ENCODE measurements at regions not wholly inside any gene's neighbourhood (a gene's known extent, or its start where the extent isn't known, plus 50 kb on each side); places are given as distances from the start of the nearest gene placed in this dataset.

GRCh38 chr5:40106847-40107246 lies 572.9 kb upstream of the PTGER4 start:
- TF ChIP-seq POLR2AphosphoS5 (IDR thresholded peaks at IDR 0.05), result no peak
- TF ChIP-seq, protein P1, sequence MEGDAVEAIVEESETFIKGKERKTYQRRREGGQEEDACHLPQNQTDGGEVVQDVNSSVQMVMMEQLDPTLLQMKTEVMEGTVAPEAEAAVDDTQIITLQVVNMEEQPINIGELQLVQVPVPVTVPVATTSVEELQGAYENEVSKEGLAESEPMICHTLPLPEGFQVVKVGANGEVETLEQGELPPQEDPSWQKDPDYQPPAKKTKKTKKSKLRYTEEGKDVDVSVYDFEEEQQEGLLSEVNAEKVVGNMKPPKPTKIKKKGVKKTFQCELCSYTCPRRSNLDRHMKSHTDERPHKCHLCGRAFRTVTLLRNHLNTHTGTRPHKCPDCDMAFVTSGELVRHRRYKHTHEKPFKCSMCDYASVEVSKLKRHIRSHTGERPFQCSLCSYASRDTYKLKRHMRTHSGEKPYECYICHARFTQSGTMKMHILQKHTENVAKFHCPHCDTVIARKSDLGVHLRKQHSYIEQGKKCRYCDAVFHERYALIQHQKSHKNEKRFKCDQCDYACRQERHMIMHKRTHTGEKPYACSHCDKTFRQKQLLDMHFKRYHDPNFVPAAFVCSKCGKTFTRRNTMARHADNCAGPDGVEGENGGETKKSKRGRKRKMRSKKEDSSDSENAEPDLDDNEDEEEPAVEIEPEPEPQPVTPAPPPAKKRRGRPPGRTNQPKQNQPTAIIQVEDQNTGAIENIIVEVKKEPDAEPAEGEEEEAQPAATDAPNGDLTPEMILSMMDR (IDR thresholded peaks at IDR 0.05), result no peak
- TF ChIP-seq POLR2A (IDR thresholded peaks at IDR 0.05), result no peak
- no peak for TF ChIP-seq EP300 (IDR thresholded peaks at IDR 0.05)
